ENCODE measurements at regions not wholly inside any gene's neighbourhood (a gene's known extent, or its start where the extent isn't known, plus 50 kb on each side); places are given as distances from the start of the nearest gene placed in this dataset.

DNA sequence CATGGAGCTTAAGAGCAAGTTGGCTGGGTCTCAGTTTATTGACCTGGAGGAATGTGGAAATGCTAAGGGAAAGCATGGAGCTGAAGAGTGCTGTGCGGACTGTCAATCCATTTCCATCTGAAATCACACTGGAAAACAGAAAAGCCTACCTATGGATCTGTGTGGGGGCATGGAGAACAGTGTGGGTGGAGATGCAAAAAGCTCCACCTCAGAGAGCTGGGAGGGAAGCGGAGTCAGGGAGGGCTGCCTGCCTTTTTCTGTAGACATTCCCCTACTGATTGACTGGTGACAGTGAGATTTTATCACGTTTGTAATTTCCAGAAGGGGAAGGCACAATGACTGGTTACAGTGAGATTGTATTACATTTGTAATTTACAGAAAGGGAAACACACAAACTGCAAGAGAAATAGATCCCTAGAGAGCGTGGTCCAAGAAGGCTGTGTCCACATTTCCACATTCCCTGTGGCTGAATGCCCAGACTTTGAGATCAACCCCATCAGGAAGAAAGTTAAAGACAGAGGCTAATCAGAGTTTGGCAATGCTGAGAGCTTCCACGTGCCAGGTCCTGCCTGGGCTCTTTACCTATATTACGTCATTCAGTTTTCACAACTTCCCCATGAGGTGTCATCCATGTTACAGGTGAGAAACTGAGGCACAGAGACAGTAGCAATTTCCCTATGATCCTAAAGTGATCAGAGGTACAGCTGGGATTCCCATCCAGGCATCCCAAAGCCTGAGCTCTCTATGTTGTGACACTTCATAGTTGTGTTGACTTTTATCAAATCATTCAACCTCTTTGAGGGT is 67.7 kb upstream of the NSMCE3 start:
- no peak for DNase-seq
- Histone ChIP-seq H3K4me1 (no peaks in the 10 kb centered on the region), H3K4me3 (no peak overlapping the region), H3K27ac (no peak overlapping the region), H3K9me3 (no peaks in the 10 kb centered on the region), H3K36me3 (ENCODE audit: insufficient read depth in 1 of 2, low read depth in 1 of 2) (no peaks in the 10 kb centered on the region), H3K27me3 (ENCODE audit: insufficient read depth in 3 of 3, low read length in 2 of 3) (no peaks in the 10 kb centered on the region)
- WGBS, 3 donors: 39 to 45% (median 44%) methylated on average over 6 of the region's 6 CpGs
- intact Hi-C loops (cut with DNase I): no loop called here
- ATAC-seq: no peak
- no peak for TF ChIP-seq CTCF (IDR thresholded peaks at IDR 0.05)

DNA sequence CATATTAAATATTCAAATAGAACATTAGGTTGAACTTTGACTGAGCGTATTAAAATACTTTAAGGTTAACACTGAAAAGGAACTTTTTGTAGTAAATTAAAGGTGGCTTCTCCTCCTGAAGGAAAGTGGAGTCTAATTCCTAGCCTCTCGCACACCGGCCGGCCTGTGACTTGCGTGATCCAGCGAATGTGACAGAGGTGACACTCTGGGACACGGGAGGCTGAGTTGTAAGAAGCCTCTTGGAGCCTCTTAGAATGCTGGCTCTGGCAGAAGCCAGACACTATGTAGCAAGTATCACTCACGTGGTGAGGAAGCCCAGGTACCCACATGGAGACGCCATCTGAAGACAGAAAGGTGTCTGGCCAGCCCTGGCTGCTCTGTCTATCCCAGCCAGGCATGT is 64.9 kb upstream of the NSMCE3 start:
- Histone ChIP-seq H3K4me1 (no peaks in the 10 kb centered on the region), H3K27me3 (ENCODE audit: insufficient read depth in 3 of 3, low read length in 2 of 3) (no peaks in the 10 kb centered on the region), H3K27ac (no peak overlapping the region), H3K36me3 (ENCODE audit: insufficient read depth in 1 of 2, low read depth in 1 of 2) (no peaks in the 10 kb centered on the region), H3K4me3 (no peak overlapping the region), H3K9me3 (no peaks in the 10 kb centered on the region)
- ATAC-seq (no peak), DNase-seq (no peak)
- intact Hi-C loops (cut with DNase I): no loop called here
- WGBS, 3 donors: 79 to 89% (median 84%) methylated on average over 9 of the region's 9 CpGs
- TF ChIP-seq CTCF (IDR thresholded peaks at IDR 0.05): no peak

GRCh38 chr15:29333261-29333660 is 63.6 kb upstream of the NSMCE3 start:
- Histone ChIP-seq H3K27ac (no peak overlapping the region), H3K4me1 (no peaks in the 10 kb centered on the region), H3K4me3 (no peak overlapping the region), H3K27me3 (ENCODE audit: insufficient read depth in 3 of 3, low read length in 2 of 3) (no peaks in the 10 kb centered on the region), H3K9me3 (no peaks in the 10 kb centered on the region), H3K36me3 (ENCODE audit: insufficient read depth in 1 of 2, low read depth in 1 of 2) (no peaks in the 10 kb centered on the region)
- no peak for ATAC-seq
- no peak for DNase-seq
- WGBS, 3 donors: 80 to 83% (median 80%) methylated on average over 6 of the region's 6 CpGs
- no peak for TF ChIP-seq CTCF (IDR thresholded peaks at IDR 0.05)
- intact Hi-C loops (cut with DNase I): no loop called here

DNA sequence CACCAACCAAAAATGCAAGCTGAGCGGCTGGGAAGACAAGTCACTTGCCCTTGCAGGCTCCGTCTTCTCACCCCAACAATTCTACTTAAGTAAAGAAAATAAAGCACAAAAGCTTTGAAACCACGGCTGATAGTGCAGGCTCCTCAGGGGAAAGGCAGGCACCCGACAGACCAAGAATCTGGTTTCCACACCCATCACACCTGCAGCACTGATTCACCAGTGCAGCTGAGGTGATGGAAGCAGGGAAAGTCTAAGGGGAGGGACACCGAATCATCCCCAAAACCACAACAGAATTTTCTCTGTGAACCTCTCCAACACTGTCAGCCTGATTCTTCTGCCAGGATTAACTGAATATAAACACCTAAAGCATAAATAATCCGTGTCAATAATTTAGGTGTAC is 62.0 kb upstream of the NSMCE3 start:
- WGBS, 3 donors: 67 to 74% (median 71%) methylated on average over 6 of the region's 6 CpGs
- Histone ChIP-seq H3K4me3 (no peak overlapping the region), H3K27me3 (ENCODE audit: insufficient read depth in 3 of 3, low read length in 2 of 3) (no peaks in the 10 kb centered on the region), H3K36me3 (ENCODE audit: insufficient read depth in 1 of 2, low read depth in 1 of 2) (no peaks in the 10 kb centered on the region), H3K27ac (no peak overlapping the region), H3K9me3 (peaks cover 2% of the 10 kb centered on the region), H3K4me1 (no peaks in the 10 kb centered on the region)
- no peak for ATAC-seq
- intact Hi-C loops (cut with DNase I): no loop called here
- TF ChIP-seq CTCF (IDR thresholded peaks at IDR 0.05): no peak
- no peak for DNase-seq

DNA sequence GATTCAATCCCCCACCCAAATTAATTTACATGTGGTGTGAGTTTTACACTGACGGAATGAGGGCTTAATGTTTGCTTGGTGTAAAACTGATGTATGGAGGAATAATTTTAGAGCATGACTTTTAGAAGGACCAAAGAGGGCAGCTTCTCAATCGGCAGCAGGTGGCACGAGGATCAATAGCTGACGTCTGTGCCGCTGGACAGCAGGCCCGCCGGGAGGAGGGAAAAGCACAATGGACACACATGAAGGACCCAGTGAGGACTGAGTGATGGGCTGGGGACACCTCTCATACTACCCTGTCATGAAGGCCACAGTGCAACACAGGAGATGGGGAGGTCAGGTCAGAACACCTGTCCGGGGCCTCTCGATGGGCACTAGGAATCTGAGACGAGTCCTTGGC is 61.4 kb upstream of the NSMCE3 start:
- H3K9me3 ChIP-seq: peaks cover 5% of the 10 kb centered on the region
- DNase-seq (no peak), ATAC-seq (no peak)
- H3K27me3 ChIP-seq (ENCODE audit: insufficient read depth in 3 of 3, low read length in 2 of 3): no peaks in the 10 kb centered on the region
- H3K4me3 ChIP-seq: no peak overlapping the region
- WGBS, 3 donors: 76 to 79% (median 77%) methylated on average over 10 of the region's 10 CpGs
- H3K4me1 ChIP-seq: no peaks in the 10 kb centered on the region
- no peak overlapping the region for H3K27ac ChIP-seq
- TF ChIP-seq CTCF (IDR thresholded peaks at IDR 0.05): no peak
- intact Hi-C loops (cut with DNase I): no loop called here
- no peaks in the 10 kb centered on the region for H3K36me3 ChIP-seq (ENCODE audit: insufficient read depth in 1 of 2, low read depth in 1 of 2)
